OCI-LY1 (cell line): ENCODE measurements at regions not wholly inside any gene's neighbourhood (a gene's known extent, or its start where the extent isn't known, plus 50 kb on each side); places are given as distances from the start of the nearest gene placed in this dataset.

ENCODE experiments used
- EZH2 ChIP-seq: fragments of 200-600 bp; sonication (generic), shearing (Covaris generic); IDR thresholded peaks from 2 replicates; pipeline ENCODE4 v1.8.0; 2017; ENCODE audit warnings: borderline replicate concordance, mixed run types, mild to moderate bottlenecking, antibody characterized with exemption, low read length, moderate library complexity, mixed read lengths
- TF ChIP-seq, protein P1 (sequence below): fragments of 200-600 bp; sonication (generic), shearing (Covaris generic); IDR thresholded peaks from 2 replicates; pipeline ENCODE4 v1.5.1; 2017; ENCODE audit warnings: mild to moderate bottlenecking, antibody characterized with exemption, low read length, moderate library complexity, mixed read lengths

DNA sequence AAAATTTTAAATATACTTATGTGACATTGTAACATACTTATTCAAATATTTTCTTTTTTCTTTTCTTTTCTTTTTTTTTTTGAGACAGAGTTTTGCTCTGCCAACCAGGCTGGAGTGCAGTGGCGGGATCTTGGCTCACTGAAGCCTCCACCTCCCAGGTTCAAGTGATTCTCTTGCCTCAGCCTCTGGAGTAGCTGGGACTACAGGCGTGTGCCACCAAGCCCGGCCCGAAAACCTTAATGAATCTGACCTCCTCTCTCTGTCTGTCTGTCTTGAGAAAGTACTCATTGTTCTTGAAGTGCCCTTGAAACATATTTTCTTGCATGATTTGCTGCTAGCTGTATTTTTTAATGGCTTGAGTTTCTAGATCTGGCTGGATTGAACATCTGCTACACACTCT lies 136.8 kb downstream of the ANAPC4 start:
- TF ChIP-seq, protein P1, sequence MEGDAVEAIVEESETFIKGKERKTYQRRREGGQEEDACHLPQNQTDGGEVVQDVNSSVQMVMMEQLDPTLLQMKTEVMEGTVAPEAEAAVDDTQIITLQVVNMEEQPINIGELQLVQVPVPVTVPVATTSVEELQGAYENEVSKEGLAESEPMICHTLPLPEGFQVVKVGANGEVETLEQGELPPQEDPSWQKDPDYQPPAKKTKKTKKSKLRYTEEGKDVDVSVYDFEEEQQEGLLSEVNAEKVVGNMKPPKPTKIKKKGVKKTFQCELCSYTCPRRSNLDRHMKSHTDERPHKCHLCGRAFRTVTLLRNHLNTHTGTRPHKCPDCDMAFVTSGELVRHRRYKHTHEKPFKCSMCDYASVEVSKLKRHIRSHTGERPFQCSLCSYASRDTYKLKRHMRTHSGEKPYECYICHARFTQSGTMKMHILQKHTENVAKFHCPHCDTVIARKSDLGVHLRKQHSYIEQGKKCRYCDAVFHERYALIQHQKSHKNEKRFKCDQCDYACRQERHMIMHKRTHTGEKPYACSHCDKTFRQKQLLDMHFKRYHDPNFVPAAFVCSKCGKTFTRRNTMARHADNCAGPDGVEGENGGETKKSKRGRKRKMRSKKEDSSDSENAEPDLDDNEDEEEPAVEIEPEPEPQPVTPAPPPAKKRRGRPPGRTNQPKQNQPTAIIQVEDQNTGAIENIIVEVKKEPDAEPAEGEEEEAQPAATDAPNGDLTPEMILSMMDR = no peak
- no peak for TF ChIP-seq EZH2
